Neutrophil (primary cell): ENCODE measurements at regions not wholly inside any gene's neighbourhood (a gene's known extent, or its start where the extent isn't known, plus 50 kb on each side); places are given as distances from the start of the nearest gene placed in this dataset.

Source experiments
- H3K27ac ChIP-seq: fragments of 200-600 bp; sonication (generic); 2 replicates; pipeline ENCODE4 v1.5.1; 2016; ENCODE audit warnings: mild to moderate bottlenecking, moderate library complexity
- H3K27me3 ChIP-seq: fragments of 200-600 bp; sonication (generic); 2 replicates; pipeline ENCODE4 v1.6.0; 2016; ENCODE audit warnings: mild to moderate bottlenecking
- H3K36me3 ChIP-seq: fragments of 200-600 bp; sonication (generic); 2 replicates; pipeline ENCODE4 v1.5.1; 2017
- H3K4me1 ChIP-seq, 2 experiments: fragments of 200-600 bp in 1 of 2; sonication (generic) in 1 of 2; 1 replicate in 1 of 2; 2 replicates in 1 of 2; pipeline versions ENCODE4 v1.5.1 to v1.6.1; 2013 to 2016; ENCODE audit warnings: low read depth in 1 of 2, low read length in 1 of 2, mild to moderate bottlenecking in 1 of 2, moderate library complexity in 1 of 2; ENCODE audit not compliant: control insufficient read depth in 1 of 2, insufficient read depth in 1 of 2
- H3K4me3 ChIP-seq, 2 experiments: fragments of 200-600 bp in 1 of 2; sonication (generic) in 1 of 2; 1 replicate in 1 of 2; 2 replicates in 1 of 2; pipeline ENCODE4 v1.5.1; 2013 to 2016; ENCODE audit warnings: low read depth in 1 of 2, low read length in 1 of 2, mild to moderate bottlenecking in 1 of 2, moderate library complexity in 1 of 2
- H3K9me3 ChIP-seq: fragments of 200-600 bp; sonication (generic); 2 replicates; pipeline ENCODE4 v1.5.1; 2016
- TF ChIP-seq, protein P1 (sequence below): fragments of 200-600 bp; sonication (generic); IDR thresholded peaks from 2 replicates; pipeline ENCODE4 v1.5.1; 2016; ENCODE audit warnings: antibody characterized with exemption

DNA sequence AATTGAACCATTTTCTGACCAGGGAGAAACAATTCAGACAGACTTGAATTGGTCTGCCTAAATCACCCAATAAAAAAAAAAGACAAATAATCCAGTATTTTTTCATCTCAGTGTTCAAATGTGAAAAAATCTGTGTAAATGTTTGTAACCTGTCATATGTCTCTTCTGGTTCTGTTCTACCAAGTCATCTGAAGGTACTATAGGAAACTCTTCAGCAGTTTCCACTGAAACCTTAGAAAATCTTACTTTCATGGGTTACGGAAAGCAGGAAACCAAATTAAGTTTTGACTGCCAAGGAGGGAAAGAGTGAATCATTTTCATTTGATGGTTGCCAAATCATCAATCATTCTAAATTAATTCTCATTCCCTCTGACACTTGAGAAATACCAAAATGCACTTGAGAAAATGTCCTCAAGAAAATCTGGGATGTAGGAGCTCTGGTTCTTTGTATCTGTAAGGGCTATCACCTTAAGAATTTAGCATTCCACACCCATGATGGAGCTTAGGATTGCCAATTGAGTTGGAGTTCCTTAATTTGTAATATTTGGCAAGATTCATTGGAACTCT lies 278.2 kb upstream of the KCNH8 start:
- Histone ChIP-seq H3K4me3 (no peak overlapping the region), H3K27me3 (no peaks in the 10 kb centered on the region), H3K4me1 (peaks cover 4 to 6% of the 10 kb centered on the region in 2 experiments), H3K27ac (no peak overlapping the region), H3K9me3 (no peaks in the 10 kb centered on the region), H3K36me3 (no peaks in the 10 kb centered on the region)
- TF ChIP-seq, protein P1, sequence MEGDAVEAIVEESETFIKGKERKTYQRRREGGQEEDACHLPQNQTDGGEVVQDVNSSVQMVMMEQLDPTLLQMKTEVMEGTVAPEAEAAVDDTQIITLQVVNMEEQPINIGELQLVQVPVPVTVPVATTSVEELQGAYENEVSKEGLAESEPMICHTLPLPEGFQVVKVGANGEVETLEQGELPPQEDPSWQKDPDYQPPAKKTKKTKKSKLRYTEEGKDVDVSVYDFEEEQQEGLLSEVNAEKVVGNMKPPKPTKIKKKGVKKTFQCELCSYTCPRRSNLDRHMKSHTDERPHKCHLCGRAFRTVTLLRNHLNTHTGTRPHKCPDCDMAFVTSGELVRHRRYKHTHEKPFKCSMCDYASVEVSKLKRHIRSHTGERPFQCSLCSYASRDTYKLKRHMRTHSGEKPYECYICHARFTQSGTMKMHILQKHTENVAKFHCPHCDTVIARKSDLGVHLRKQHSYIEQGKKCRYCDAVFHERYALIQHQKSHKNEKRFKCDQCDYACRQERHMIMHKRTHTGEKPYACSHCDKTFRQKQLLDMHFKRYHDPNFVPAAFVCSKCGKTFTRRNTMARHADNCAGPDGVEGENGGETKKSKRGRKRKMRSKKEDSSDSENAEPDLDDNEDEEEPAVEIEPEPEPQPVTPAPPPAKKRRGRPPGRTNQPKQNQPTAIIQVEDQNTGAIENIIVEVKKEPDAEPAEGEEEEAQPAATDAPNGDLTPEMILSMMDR: no peak

DNA sequence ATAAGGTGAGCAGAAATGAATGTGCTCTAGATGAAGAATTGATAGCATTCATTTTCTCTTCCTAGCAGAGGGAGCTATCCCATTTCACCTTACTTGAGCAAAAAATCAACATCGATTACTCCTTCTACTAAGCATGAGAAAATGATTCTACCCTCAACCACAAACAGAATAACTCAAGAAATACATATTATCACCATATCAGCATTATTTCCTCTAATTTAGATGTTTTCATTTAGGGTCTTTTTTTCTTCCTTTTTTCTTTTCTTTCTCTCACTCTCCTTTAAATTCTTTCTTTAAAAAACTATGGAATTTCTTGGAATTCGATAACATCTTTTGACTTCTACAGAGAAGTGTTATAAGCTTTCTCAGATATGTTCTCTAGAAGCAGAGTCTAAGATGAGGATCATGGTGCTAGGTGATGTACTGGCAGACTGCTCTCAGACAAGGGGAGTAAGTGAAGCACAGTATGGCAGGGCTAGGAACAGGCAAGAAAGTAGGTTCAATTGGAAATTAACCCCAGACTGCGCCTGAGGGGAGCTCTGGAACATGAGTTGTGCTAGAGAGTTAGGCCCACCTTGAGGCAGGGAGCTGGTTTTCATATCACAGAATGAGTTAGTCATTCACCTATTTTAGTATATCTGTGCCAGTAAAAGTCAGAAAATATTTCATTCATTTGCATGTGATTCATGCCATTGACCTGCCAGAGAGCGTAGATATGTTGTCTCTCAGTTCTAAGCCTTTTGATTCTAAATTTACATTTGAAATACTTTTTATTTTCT lies 279.2 kb upstream of the KCNH8 start:
- no peak overlapping the region for H3K27ac ChIP-seq
- TF ChIP-seq, protein P1: no peak
- no peaks in the 10 kb centered on the region for H3K9me3 ChIP-seq
- no peak overlapping the region for H3K4me3 ChIP-seq
- H3K36me3 ChIP-seq: no peaks in the 10 kb centered on the region
- peaks cover 12 to 17% of the 10 kb centered on the region in 2 experiments for H3K4me1 ChIP-seq
- no peaks in the 10 kb centered on the region for H3K27me3 ChIP-seq

DNA sequence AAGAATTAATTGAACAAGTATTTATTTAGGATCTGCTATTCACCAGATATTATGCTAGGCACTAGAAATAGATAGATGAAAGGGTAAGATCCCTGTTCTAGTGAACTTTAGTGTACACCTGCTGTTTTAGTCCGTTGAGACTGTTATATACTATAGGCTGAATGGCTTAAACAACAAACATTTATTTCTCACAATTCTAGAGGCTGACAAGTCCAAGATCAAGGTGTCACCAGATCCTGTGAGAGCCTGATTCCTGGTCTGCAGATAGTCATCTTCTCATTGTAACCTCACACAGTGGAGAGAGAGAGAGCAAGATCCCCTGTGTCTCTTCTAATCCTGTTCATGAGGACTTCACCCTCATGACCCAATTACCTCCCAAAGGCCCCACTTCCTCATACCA lies 281.4 kb upstream of the KCNH8 start:
- no peaks in the 10 kb centered on the region for H3K36me3 ChIP-seq
- H3K4me3 ChIP-seq: no peak overlapping the region
- TF ChIP-seq, protein P1: no peak
- no peak overlapping the region for H3K27ac ChIP-seq
- no peaks in the 10 kb centered on the region for H3K9me3 ChIP-seq
- H3K4me1 ChIP-seq: peaks cover 12 to 21% of the 10 kb centered on the region in 2 experiments
- no peaks in the 10 kb centered on the region for H3K27me3 ChIP-seq

DNA sequence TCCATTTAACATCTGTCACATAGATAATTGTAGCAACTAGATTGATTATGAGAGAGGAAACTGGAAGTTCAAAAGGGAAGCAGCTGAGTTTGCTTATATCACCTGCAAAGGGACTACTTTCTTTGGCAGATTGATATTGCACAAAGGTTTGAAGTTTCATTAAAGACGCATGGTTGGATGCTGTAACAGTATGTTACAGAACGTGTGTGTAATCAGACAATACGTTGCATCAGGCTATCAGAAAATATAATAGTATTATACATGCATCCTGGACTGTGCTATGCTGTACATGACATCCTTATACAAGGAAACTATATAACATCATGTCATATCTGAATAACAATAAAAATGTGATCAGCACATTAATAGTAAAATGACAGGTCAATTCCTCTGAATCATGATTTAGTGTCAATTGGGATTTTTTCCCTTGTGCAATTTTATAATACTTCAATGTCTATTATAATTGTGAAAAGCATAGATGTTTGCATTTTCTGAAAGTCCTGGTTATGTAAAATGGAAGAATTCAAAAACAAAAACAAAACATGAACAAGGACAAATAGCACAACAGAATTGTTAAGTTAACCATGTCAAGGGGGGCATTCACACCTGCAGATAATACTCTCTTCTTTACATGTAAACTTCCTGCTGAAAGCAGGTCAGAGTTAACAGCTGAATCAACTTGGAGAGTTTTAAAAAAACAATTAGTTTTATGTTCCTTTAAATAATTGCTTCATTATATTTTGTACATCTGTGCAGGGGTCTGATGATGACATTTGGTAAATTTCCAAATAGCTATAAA lies 283.2 kb upstream of the KCNH8 start:
- Histone ChIP-seq H3K4me3 (no peak overlapping the region), H3K27ac (no peak overlapping the region), H3K9me3 (no peaks in the 10 kb centered on the region), H3K36me3 (no peaks in the 10 kb centered on the region), H3K4me1 (peaks cover 12 to 21% of the 10 kb centered on the region in 2 experiments), H3K27me3 (no peaks in the 10 kb centered on the region)
- TF ChIP-seq, protein P1: no peak

DNA sequence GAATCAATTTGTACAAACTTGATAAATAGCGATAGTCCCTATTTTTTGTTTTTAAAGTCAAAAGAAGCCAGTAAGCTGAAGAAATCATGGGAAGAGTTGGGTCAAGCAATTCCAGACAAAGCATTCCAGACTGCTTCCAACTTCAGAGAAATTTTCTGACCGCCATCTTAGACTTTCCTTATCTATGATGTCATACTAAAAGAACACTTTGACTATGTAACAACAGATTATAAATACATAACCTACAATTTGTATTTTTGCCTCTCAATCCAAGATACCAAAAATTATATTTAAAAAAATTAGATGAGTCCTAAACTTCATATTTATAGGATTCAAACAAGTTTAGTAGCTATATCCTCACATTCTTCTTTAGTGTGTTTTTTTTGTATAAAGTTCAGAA lies 286.2 kb upstream of the KCNH8 start:
- Histone ChIP-seq H3K27ac (no peak overlapping the region), H3K27me3 (no peaks in the 10 kb centered on the region), H3K9me3 (no peaks in the 10 kb centered on the region), H3K4me1 (peaks cover 23 to 36% of the 10 kb centered on the region in 2 experiments), H3K4me3 (no peak overlapping the region), H3K36me3 (no peaks in the 10 kb centered on the region)
- TF ChIP-seq, protein P1: no peak
